ENCODE measurements at regions not wholly inside any gene's neighbourhood (a gene's known extent, or its start where the extent isn't known, plus 50 kb on each side); places are given as distances from the start of the nearest gene placed in this dataset.
"Not testable (repeated sequence)": the region's sequence is repeated elsewhere in the genome, so short reads cannot be mapped to it uniquely, and the experiment has no call there.

- Mint-ChIP-seq H3K27me3 (peaks cover 3% of the 10 kb centered on the region), H3K36me3 (ENCODE audit: low read depth) (no peaks in the 10 kb centered on the region), H3K27ac (no peak overlapping the region), H3K4me1 (peaks cover 4% of the 10 kb centered on the region), H3K9me3 (no peaks in the 10 kb centered on the region), H3K4me3 (no peak overlapping the region)
- ATAC-seq (no peak), DNase-seq (no peak)
Observed at GRCh38 chr17:64771980-64772844, 110.1 kb upstream of the SMURF2 start.

GRCh38 chr17:64769712-64770111 lies 107.6 kb upstream of the SMURF2 start:
- no peak for ATAC-seq
- no peaks in the 10 kb centered on the region for H3K36me3 Mint-ChIP-seq (ENCODE audit: low read depth)
- H3K27ac Mint-ChIP-seq: no peak overlapping the region
- DNase-seq: no peak
- H3K4me3 Mint-ChIP-seq: no peak overlapping the region
- H3K9me3 Mint-ChIP-seq: no peaks in the 10 kb centered on the region
- no peaks in the 10 kb centered on the region for H3K4me1 Mint-ChIP-seq
- no peaks in the 10 kb centered on the region for H3K27me3 Mint-ChIP-seq

GRCh38 chr17:64767269-64767997 lies 105.3 kb upstream of the SMURF2 start:
- ATAC-seq (no peak), DNase-seq (no peak)
- Mint-ChIP-seq H3K4me1 (no peaks in the 10 kb centered on the region), H3K36me3 (ENCODE audit: low read depth) (no peaks in the 10 kb centered on the region), H3K27me3 (no peaks in the 10 kb centered on the region), H3K27ac (no peak overlapping the region), H3K9me3 (no peaks in the 10 kb centered on the region), H3K4me3 (no peak overlapping the region)

- Mint-ChIP-seq H3K4me1 (no peaks in the 10 kb centered on the region), H3K36me3 (ENCODE audit: low read depth) (no peaks in the 10 kb centered on the region), H3K9me3 (no peaks in the 10 kb centered on the region), H3K27ac (no peak overlapping the region), H3K4me3 (no peak overlapping the region), H3K27me3 (no peaks in the 10 kb centered on the region)
- DNase-seq (no peak), ATAC-seq (no peak)
Observed at GRCh38 chr17:64765191-64765889, 103.2 kb upstream of the SMURF2 start.

GRCh38 chr17:64750891-64751677 lies 89.0 kb upstream of the SMURF2 start:
- Mint-ChIP-seq H3K4me1 (no peaks in the 10 kb centered on the region), H3K27me3 (no peaks in the 10 kb centered on the region), H3K4me3 (no peak overlapping the region), H3K9me3 (no peaks in the 10 kb centered on the region), H3K27ac (no peak overlapping the region), H3K36me3 (ENCODE audit: low read depth) (peaks cover 12% of the 10 kb centered on the region)
- ATAC-seq (no peak), DNase-seq (no peak)

- Mint-ChIP-seq H3K27me3 (no peaks in the 10 kb centered on the region), H3K27ac (no peak overlapping the region), H3K4me3 (no peak overlapping the region), H3K9me3 (no peaks in the 10 kb centered on the region), H3K36me3 (ENCODE audit: low read depth) (peaks cover 12% of the 10 kb centered on the region), H3K4me1 (no peaks in the 10 kb centered on the region)
- no peak for ATAC-seq
- DNase-seq: no peak
Observed at GRCh38 chr17:64750478-64750877, 88.4 kb upstream of the SMURF2 start.

GRCh38 chr17:64749306-64749705 lies 87.2 kb upstream of the SMURF2 start:
- DNase-seq: no peak
- Mint-ChIP-seq H3K36me3 (ENCODE audit: low read depth) (peaks cover 10% of the 10 kb centered on the region), H3K27me3 (no peaks in the 10 kb centered on the region), H3K9me3 (no peaks in the 10 kb centered on the region), H3K4me1 (no peaks in the 10 kb centered on the region), H3K27ac (no peak overlapping the region), H3K4me3 (no peak overlapping the region)
- no peak for ATAC-seq

GRCh38 chr17:64747938-64748540 lies 85.9 kb upstream of the SMURF2 start:
- H3K36me3 Mint-ChIP-seq (ENCODE audit: low read depth): peaks cover 6% of the 10 kb centered on the region
- no peak overlapping the region for H3K27ac Mint-ChIP-seq
- ATAC-seq: no peak
- no peaks in the 10 kb centered on the region for H3K27me3 Mint-ChIP-seq
- no peaks in the 10 kb centered on the region for H3K9me3 Mint-ChIP-seq
- H3K4me1 Mint-ChIP-seq: no peaks in the 10 kb centered on the region
- H3K4me3 Mint-ChIP-seq: no peak overlapping the region
- DNase-seq: no peak

- DNase-seq (no peak), ATAC-seq (no peak)
- no peaks in the 10 kb centered on the region for H3K9me3 Mint-ChIP-seq
- H3K4me3 Mint-ChIP-seq: no peak overlapping the region
- no peaks in the 10 kb centered on the region for H3K36me3 Mint-ChIP-seq (ENCODE audit: low read depth)
- H3K4me1 Mint-ChIP-seq: peaks cover 4% of the 10 kb centered on the region
- H3K27ac Mint-ChIP-seq: no peak overlapping the region
- no peaks in the 10 kb centered on the region for H3K27me3 Mint-ChIP-seq
Observed at GRCh38 chr17:64742326-64742725, 80.2 kb upstream of the SMURF2 start.

- H3K36me3 Mint-ChIP-seq (ENCODE audit: low read depth); H3K4me3 Mint-ChIP-seq; H3K4me1 Mint-ChIP-seq; DNase-seq; H3K27me3 Mint-ChIP-seq; ATAC-seq; H3K27ac Mint-ChIP-seq; H3K9me3 Mint-ChIP-seq: not testable (repeated sequence)
Observed at GRCh38 chr17:64741916-64742315, 79.8 kb upstream of the SMURF2 start.

- H3K27ac Mint-ChIP-seq: no peak overlapping the region
- H3K27me3 Mint-ChIP-seq: no peaks in the 10 kb centered on the region
- H3K4me1 Mint-ChIP-seq: peaks cover 13% of the 10 kb centered on the region
- H3K36me3 Mint-ChIP-seq (ENCODE audit: low read depth): no peaks in the 10 kb centered on the region
- ATAC-seq (no peak), DNase-seq (no peak)
- no peak overlapping the region for H3K4me3 Mint-ChIP-seq
- no peaks in the 10 kb centered on the region for H3K9me3 Mint-ChIP-seq
Observed at GRCh38 chr17:64741038-64741641, 79.0 kb upstream of the SMURF2 start.

- DNase-seq (no peak), ATAC-seq (peak; percentile 77)
- Mint-ChIP-seq H3K27me3 (no peaks in the 10 kb centered on the region), H3K4me1 (peaks cover 15% of the 10 kb centered on the region), H3K4me3 (no peak overlapping the region), H3K9me3 (no peaks in the 10 kb centered on the region), H3K27ac (no peak overlapping the region), H3K36me3 (ENCODE audit: low read depth) (no peaks in the 10 kb centered on the region)
Observed at GRCh38 chr17:64739316-64740058, 77.4 kb upstream of the SMURF2 start.

GRCh38 chr17:64736804-64737492 lies 74.8 kb upstream of the SMURF2 start:
- no peaks in the 10 kb centered on the region for H3K9me3 Mint-ChIP-seq
- no peak overlapping the region for H3K4me3 Mint-ChIP-seq
- H3K27me3 Mint-ChIP-seq: no peaks in the 10 kb centered on the region
- DNase-seq: peak; percentile 44
- H3K27ac Mint-ChIP-seq: no peak overlapping the region
- peaks cover 15% of the 10 kb centered on the region for H3K4me1 Mint-ChIP-seq
- no peaks in the 10 kb centered on the region for H3K36me3 Mint-ChIP-seq (ENCODE audit: low read depth)
- ATAC-seq: peak; percentile 42

All from activated naive CD8-positive, alpha-beta T cell treated with anti-CD3 and anti-CD28 coated beads, Interleukin-2, amount 50 U/mL, for 24 hours (primary cell).